HG03575 (cell line): ENCODE measurements at regions not wholly inside any gene's neighbourhood (a gene's known extent, or its start where the extent isn't known, plus 50 kb on each side); places are given as distances from the start of the nearest gene placed in this dataset.

ENCODE experiments used
- ATAC-seq: cut with Tn5 transposase; IDR thresholded peaks from one replicate; pipeline ENCODE4 v1.9.1; 2021; ENCODE audit not compliant: unreplicated experiment, insufficient number of reproducible peaks, low FRiP score; ENCODE audit errors: extremely low read depth

GRCh38 chr4:66691101-66691500 is 854.2 kb downstream of the CENPC start:
- no peak for ATAC-seq

- no peak for ATAC-seq
These were observed 856.6 kb downstream of the CENPC start for GRCh38 chr4:66688674-66689073.

- ATAC-seq = no peak
These were observed 857.8 kb downstream of the CENPC start for GRCh38 chr4:66687459-66687858.

GRCh38 chr4:66681962-66682361 is 863.3 kb downstream of the CENPC start:
- no peak for ATAC-seq

GRCh38 chr4:66667249-66667648 is 878.1 kb downstream of the CENPC start:
- no peak for ATAC-seq

- no peak for ATAC-seq
These were observed 882.7 kb downstream of the CENPC start for GRCh38 chr4:66662620-66663019.

GRCh38 chr4:66658809-66659208 is 886.5 kb downstream of the CENPC start:
- ATAC-seq = no peak

GRCh38 chr4:66655505-66655904 is 889.8 kb downstream of the CENPC start:
- ATAC-seq = no peak

GRCh38 chr4:66653937-66654336 is 891.4 kb downstream of the CENPC start:
- no peak for ATAC-seq

- ATAC-seq = no peak
These were observed 896.1 kb downstream of the CENPC start for GRCh38 chr4:66649236-66649635.

GRCh38 chr4:66647926-66648325 is 897.4 kb downstream of the CENPC start:
- ATAC-seq = no peak

- no peak for ATAC-seq
These were observed 897.8 kb downstream of the CENPC start for GRCh38 chr4:66647476-66647875.

GRCh38 chr4:66640233-66640990 is 904.9 kb downstream of the CENPC start:
- no peak for ATAC-seq

GRCh38 chr4:66639361-66639760 is 905.9 kb downstream of the CENPC start:
- no peak for ATAC-seq

GRCh38 chr4:66636349-66636748 is 909.0 kb downstream of the CENPC start:
- ATAC-seq = no peak

- ATAC-seq = no peak
These were observed 911.8 kb downstream of the CENPC start for GRCh38 chr4:66633477-66633876.

GRCh38 chr4:66629927-66630326 is 915.4 kb downstream of the CENPC start:
- ATAC-seq = no peak

GRCh38 chr4:66628146-66628545 is 917.2 kb downstream of the CENPC start:
- no peak for ATAC-seq

GRCh38 chr4:66625480-66625879 is 919.8 kb downstream of the CENPC start:
- ATAC-seq = no peak

- no peak for ATAC-seq
These were observed 931.7 kb downstream of the CENPC start for GRCh38 chr4:66613591-66613990.

- no peak for ATAC-seq
These were observed 936.3 kb downstream of the CENPC start for GRCh38 chr4:66609014-66609413.
